Keratinocyte (primary cell): ENCODE measurements at regions not wholly inside any gene's neighbourhood (a gene's known extent, or its start where the extent isn't known, plus 50 kb on each side); places are given as distances from the start of the nearest gene placed in this dataset.

Experiments used
- DNase-seq: peaks from one replicate; pipeline ENCODE4 v3.0.0-alpha.2; 2011; ENCODE audit warnings: low read depth, missing footprints, low spot score
- FAIRE-seq: peaks from 2 replicates; lab custom pipeline; 2011; peaks lifted over from hg19 to GRCh38; lab: Jason Lieb, UNC
- H2AFZ ChIP-seq: 2 replicates; pipeline ENCODE4 v1.6.0; 2012; ENCODE audit warnings: low read length, control low read depth, inconsistent platforms; ENCODE audit not compliant: control insufficient read depth
- H3K27ac ChIP-seq: 2 replicates; pipeline ENCODE4 v1.5.1; 2011; ENCODE audit warnings: low read length; ENCODE audit not compliant: control insufficient read depth, insufficient read depth
- H3K27me3 ChIP-seq: 3 replicates; pipeline ENCODE4 v1.6.0; 2011; ENCODE audit warnings: low read length; ENCODE audit not compliant: control insufficient read depth, insufficient read depth; ENCODE audit errors: extremely low read depth
- H3K36me3 ChIP-seq, 2 experiments: 2 replicates in 1 of 2; 3 replicates in 1 of 2; pipeline ENCODE4 v1.5.1; 2011; ENCODE audit warnings: low read length in 2 of 2, mild to moderate bottlenecking in 1 of 2; ENCODE audit not compliant: control insufficient read depth in 2 of 2, insufficient read depth in 2 of 2; ENCODE audit errors: extremely low read depth in 1 of 2
- H3K4me1 ChIP-seq: 3 replicates; pipeline ENCODE4 v1.5.1; 2011; ENCODE audit warnings: low read length; ENCODE audit not compliant: control insufficient read depth, insufficient read depth; ENCODE audit errors: extremely low read depth
- H3K4me2 ChIP-seq: 3 replicates; pipeline ENCODE4 v1.6.0; 2011; ENCODE audit warnings: low read depth, low read length; ENCODE audit not compliant: control insufficient read depth, insufficient read depth; ENCODE audit errors: extremely low read depth
- H3K4me3 ChIP-seq, 3 experiments: fragments of 200-600 bp in 1 of 3; sonication (generic) in 1 of 3; 2 replicates in 2 of 3; 3 replicates in 1 of 3; pipeline ENCODE4 v1.5.1; 2011 to 2016; ENCODE audit warnings: low read length in 3 of 3, mild to moderate bottlenecking in 3 of 3, control low read depth in 2 of 3, inconsistent platforms in 1 of 3, low read depth in 1 of 3, mixed read lengths in 1 of 3, mixed run types in 1 of 3, moderate library complexity in 1 of 3; ENCODE audit not compliant: control insufficient read depth in 2 of 3, insufficient read depth in 2 of 3; ENCODE audit errors: extremely low read depth in 1 of 3
- H3K79me2 ChIP-seq: 2 replicates; pipeline ENCODE4 v1.6.0; 2012; ENCODE audit warnings: low read length; ENCODE audit not compliant: control insufficient read depth, insufficient read depth
- H3K9ac ChIP-seq: 3 replicates; pipeline ENCODE4 v1.6.0; 2011; ENCODE audit warnings: low read length; ENCODE audit not compliant: control insufficient read depth, insufficient read depth; ENCODE audit errors: extremely low read depth
- H3K9me1 ChIP-seq: 3 replicates; pipeline ENCODE4 v1.6.0; 2011; ENCODE audit warnings: low read length; ENCODE audit not compliant: control insufficient read depth, insufficient read depth; ENCODE audit errors: extremely low read depth
- H3K9me3 ChIP-seq: 2 replicates; pipeline ENCODE4 v1.5.1; 2012; ENCODE audit warnings: low read depth, low read length; ENCODE audit not compliant: control insufficient read depth
- H4K20me1 ChIP-seq: 3 replicates; pipeline ENCODE4 v1.6.0; 2011; ENCODE audit warnings: low read length; ENCODE audit not compliant: control insufficient read depth, insufficient read depth; ENCODE audit errors: extremely low read depth
- CTCF ChIP-seq, 3 experiments: IDR thresholded peaks in 1 of 3; conservative IDR thresholded peaks in 1 of 3; optimal IDR thresholded peaks in 1 of 3; 2 replicates in 2 of 3; 3 replicates in 1 of 3; pipeline versions ENCODE3 to v1.5.1; 2011; ENCODE audit warnings: low read length in 3 of 3, mild to moderate bottlenecking in 3 of 3, moderate library complexity in 2 of 3, control low read depth in 1 of 3, inconsistent platforms in 1 of 3; ENCODE audit not compliant: insufficient read depth in 2 of 3; ENCODE audit errors: extremely low read depth in 1 of 3
- EZH2 ChIP-seq: IDR thresholded peaks from one replicate; pipeline ENCODE4 v1.6.1; 2012; ENCODE audit warnings: inconsistent platforms, mild to moderate bottlenecking, low read length, moderate library complexity
- dilution Hi-C: fragments of 300-500 bp; cut with MboI; formaldehyde crosslinking; loops from one replicate; pipeline ENCODE4 v1.7.0; 2020; ENCODE audit warnings: low sequenced_read_pairs; ENCODE audit not compliant: extremely low pct_ligation_motif_present

- dilution Hi-C loops, result no loop called here
- Histone ChIP-seq H3K27ac (no peak overlapping the region), H2AFZ (no peak overlapping the region)
Measured at GRCh38 chr1:67991546-67991945, 58.9 kb downstream of the DIRAS3 start.

GRCh38 chr1:67988066-67988465, 62.4 kb downstream of the DIRAS3 start:
- no peak overlapping the region for H3K9ac ChIP-seq
- DNase-seq (no peak), FAIRE-seq (no peak)

More at GRCh38 chr1:67991546-67991945, 58.9 kb downstream of the DIRAS3 start:
- Histone ChIP-seq H3K9ac (no peak overlapping the region), H3K4me3 (no peak overlapping the region), H4K20me1 (no peaks in the 10 kb centered on the region), H3K4me2 (no peak overlapping the region), H3K79me2 (no peaks in the 10 kb centered on the region), H3K4me1 (no peaks in the 10 kb centered on the region), H3K9me1 (no peaks in the 10 kb centered on the region), H3K36me3 (no peaks in the 10 kb centered on the region), H3K27me3 (no peaks in the 10 kb centered on the region), H3K9me3 (no peaks in the 10 kb centered on the region)
- FAIRE-seq (no peak), DNase-seq (no peak)
- no peak for TF ChIP-seq CTCF (optimal IDR thresholded peaks at IDR 0.05 in 1 of 3, IDR thresholded peaks at IDR 0.05 in 1 of 3, conservative IDR thresholded peaks at IDR 0.05 in 1 of 3; ENCODE audit: extremely low read depth in 1 of 3, insufficient read depth in 2 of 3, low read length in 3 of 3)
- TF ChIP-seq EZH2, result no peak

More at GRCh38 chr1:67988066-67988465, 62.4 kb downstream of the DIRAS3 start:
- Histone ChIP-seq H3K79me2 (no peaks in the 10 kb centered on the region), H3K4me3 (no peak overlapping the region), H3K27me3 (no peaks in the 10 kb centered on the region), H3K9me1 (no peaks in the 10 kb centered on the region), H2AFZ (no peak overlapping the region), H3K36me3 (no peaks in the 10 kb centered on the region), H3K4me2 (no peak overlapping the region), H4K20me1 (no peaks in the 10 kb centered on the region), H3K27ac (no peak overlapping the region), H3K9me3 (no peaks in the 10 kb centered on the region), H3K4me1 (no peaks in the 10 kb centered on the region)
- no peak for TF ChIP-seq CTCF (optimal IDR thresholded peaks at IDR 0.05 in 1 of 3, IDR thresholded peaks at IDR 0.05 in 1 of 3, conservative IDR thresholded peaks at IDR 0.05 in 1 of 3; ENCODE audit: extremely low read depth in 1 of 3, insufficient read depth in 2 of 3, low read length in 3 of 3)
- TF ChIP-seq EZH2, result no peak
- dilution Hi-C loops, result no loop called here
